ENCODE measurements at regions not wholly inside any gene's neighbourhood (a gene's known extent, or its start where the extent isn't known, plus 50 kb on each side); places are given as distances from the start of the nearest gene placed in this dataset.
"Not testable (repeated sequence)": the region's sequence is repeated elsewhere in the genome, so short reads cannot be mapped to it uniquely, and the experiment has no call there.

DNA sequence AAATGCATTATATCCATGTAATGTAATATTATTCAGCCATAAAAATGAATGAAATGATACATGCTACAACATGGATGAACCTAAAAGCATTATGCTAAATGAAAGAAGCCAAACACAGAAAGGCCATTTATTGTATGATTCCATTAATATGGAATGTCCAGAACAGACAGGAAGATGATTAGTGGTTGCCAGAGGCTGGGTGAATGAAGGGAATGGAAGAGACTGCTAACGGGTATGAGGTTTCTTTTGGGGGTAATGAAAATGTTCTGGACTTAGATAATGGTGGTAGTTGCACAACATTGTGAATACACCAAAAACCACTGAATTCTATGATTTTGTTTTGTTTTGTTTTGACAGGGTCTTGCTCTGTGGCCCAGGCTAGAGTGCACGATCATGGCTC lies 61.6 kb upstream of the MAP4 start:
- 69 to 70% methylated on average over 2 of the region's 2 CpGs for WGBS, 2 donors
- H3K4me1 ChIP-seq (ENCODE audit: control insufficient read depth in 2 of 2, insufficient read depth in 2 of 2, low read length in 1 of 2) = no peaks in the 10 kb centered on the region
- H3K27ac ChIP-seq (ENCODE audit: low read depth in 2 of 2, low read length in 1 of 2) = no peak overlapping the region
- no peaks in the 10 kb centered on the region for H3K27me3 ChIP-seq (ENCODE audit: control insufficient read depth in 1 of 2, insufficient read depth in 2 of 2, low read length in 2 of 2)
- H3K36me3 ChIP-seq (ENCODE audit: control insufficient read depth in 2 of 2, insufficient read depth in 2 of 2, low read length in 1 of 2) = no peaks in the 10 kb centered on the region
- H3K4me3 ChIP-seq (ENCODE audit: low read depth in 1 of 2, low read length in 2 of 2) = no peak overlapping the region
- H3K9me3 ChIP-seq (ENCODE audit: control insufficient read depth in 2 of 2, insufficient read depth in 1 of 2, low read depth in 1 of 2, low read length in 1 of 2) = no peaks in the 10 kb centered on the region

DNA sequence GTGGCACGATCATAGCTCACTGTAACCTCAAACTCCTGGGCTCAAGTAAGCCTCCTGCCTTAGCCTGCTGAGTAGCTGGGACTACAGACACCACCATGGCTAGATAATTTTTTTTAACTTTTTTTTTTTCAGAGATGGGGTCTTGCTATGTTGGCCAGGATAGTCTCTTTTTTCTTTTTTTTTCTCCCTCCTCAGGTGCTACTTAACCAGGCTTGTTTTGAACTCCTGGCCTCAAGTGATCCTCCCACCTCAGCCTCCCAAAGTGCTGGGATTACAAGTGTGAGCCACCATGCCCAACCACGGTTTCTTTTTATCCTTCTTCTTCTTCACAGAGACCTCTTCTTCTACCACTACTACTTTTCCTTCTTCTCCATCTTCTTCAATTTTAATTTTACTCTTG lies 53.8 kb upstream of the MAP4 start:
- Histone ChIP-seq H3K27me3 (ENCODE audit: control insufficient read depth in 1 of 2, insufficient read depth in 2 of 2, low read length in 2 of 2) (no peaks in the 10 kb centered on the region), H3K27ac (ENCODE audit: low read depth in 2 of 2, low read length in 1 of 2) (no peak overlapping the region), H3K9me3 (ENCODE audit: control insufficient read depth in 2 of 2, insufficient read depth in 1 of 2, low read depth in 1 of 2, low read length in 1 of 2) (no peaks in the 10 kb centered on the region), H3K36me3 (ENCODE audit: control insufficient read depth in 2 of 2, insufficient read depth in 2 of 2, low read length in 1 of 2) (peaks cover 0 to 2% of the 10 kb centered on the region in 2 donors), H3K4me1 (ENCODE audit: control insufficient read depth in 2 of 2, insufficient read depth in 2 of 2, low read length in 1 of 2) (no peaks in the 10 kb centered on the region), H3K4me3 (ENCODE audit: low read depth in 1 of 2, low read length in 2 of 2) (no peak overlapping the region)
- WGBS, 2 donors = 98 to 99% methylated on average over 2 of the region's 2 CpGs

DNA sequence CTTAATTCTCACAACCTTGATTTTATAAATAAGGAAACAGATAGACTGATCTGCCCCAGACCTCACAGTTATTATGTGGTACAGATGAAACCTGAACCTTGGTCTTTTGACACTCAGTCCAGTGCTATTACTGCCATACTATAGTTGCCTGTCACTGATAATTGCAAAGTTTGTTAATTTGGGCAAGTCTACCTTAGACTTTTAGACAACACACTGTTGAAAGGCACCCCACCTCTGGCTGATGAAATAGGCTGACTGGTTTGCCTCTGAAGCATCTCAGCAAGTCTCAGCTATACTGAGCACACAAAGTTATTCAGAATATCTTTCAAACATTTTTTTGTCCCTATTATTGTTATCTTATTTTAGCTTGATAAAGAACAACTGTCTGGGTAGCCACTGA lies 53.1 kb upstream of the MAP4 start:
- H3K9me3 ChIP-seq (ENCODE audit: control insufficient read depth in 2 of 2, insufficient read depth in 1 of 2, low read depth in 1 of 2, low read length in 1 of 2) = no peaks in the 10 kb centered on the region
- H3K27me3 ChIP-seq (ENCODE audit: control insufficient read depth in 1 of 2, insufficient read depth in 2 of 2, low read length in 2 of 2) = no peaks in the 10 kb centered on the region
- no peak overlapping the region for H3K4me3 ChIP-seq (ENCODE audit: low read depth in 1 of 2, low read length in 2 of 2)
- H3K36me3 ChIP-seq (ENCODE audit: control insufficient read depth in 2 of 2, insufficient read depth in 2 of 2, low read length in 1 of 2) = peaks cover 0 to 2% of the 10 kb centered on the region in 2 donors
- no peak overlapping the region for H3K27ac ChIP-seq (ENCODE audit: low read depth in 2 of 2, low read length in 1 of 2)
- no peaks in the 10 kb centered on the region for H3K4me1 ChIP-seq (ENCODE audit: control insufficient read depth in 2 of 2, insufficient read depth in 2 of 2, low read length in 1 of 2)

DNA sequence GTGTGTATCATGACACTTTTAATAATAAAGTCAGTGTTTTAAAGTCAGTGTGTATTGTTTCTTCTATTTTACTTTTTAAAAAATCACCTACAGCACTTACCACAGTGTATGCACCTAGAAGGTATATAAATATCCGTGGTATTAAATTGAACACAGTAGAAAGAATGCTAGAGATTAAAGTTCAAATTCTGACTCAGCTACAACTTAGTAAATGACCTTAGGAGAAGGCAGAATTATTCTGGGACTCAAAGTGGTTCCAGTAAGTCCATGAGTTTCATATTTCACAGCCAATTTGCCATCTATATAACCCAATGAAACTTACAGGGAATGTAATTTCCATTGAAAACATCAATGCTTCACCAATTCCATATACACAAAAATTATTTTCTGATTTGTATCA lies 52.7 kb upstream of the MAP4 start:
- H3K27ac ChIP-seq (ENCODE audit: low read depth in 2 of 2, low read length in 1 of 2) = no peak overlapping the region
- 61 to 83% methylated on average over 1 of the region's 1 CpG for WGBS, 2 donors
- H3K36me3 ChIP-seq (ENCODE audit: control insufficient read depth in 2 of 2, insufficient read depth in 2 of 2, low read length in 1 of 2) = peaks cover 0 to 2% of the 10 kb centered on the region in 2 donors
- no peaks in the 10 kb centered on the region for H3K9me3 ChIP-seq (ENCODE audit: control insufficient read depth in 2 of 2, insufficient read depth in 1 of 2, low read depth in 1 of 2, low read length in 1 of 2)
- H3K4me1 ChIP-seq (ENCODE audit: control insufficient read depth in 2 of 2, insufficient read depth in 2 of 2, low read length in 1 of 2) = no peaks in the 10 kb centered on the region
- no peaks in the 10 kb centered on the region for H3K27me3 ChIP-seq (ENCODE audit: control insufficient read depth in 1 of 2, insufficient read depth in 2 of 2, low read length in 2 of 2)
- no peak overlapping the region for H3K4me3 ChIP-seq (ENCODE audit: low read depth in 1 of 2, low read length in 2 of 2)

DNA sequence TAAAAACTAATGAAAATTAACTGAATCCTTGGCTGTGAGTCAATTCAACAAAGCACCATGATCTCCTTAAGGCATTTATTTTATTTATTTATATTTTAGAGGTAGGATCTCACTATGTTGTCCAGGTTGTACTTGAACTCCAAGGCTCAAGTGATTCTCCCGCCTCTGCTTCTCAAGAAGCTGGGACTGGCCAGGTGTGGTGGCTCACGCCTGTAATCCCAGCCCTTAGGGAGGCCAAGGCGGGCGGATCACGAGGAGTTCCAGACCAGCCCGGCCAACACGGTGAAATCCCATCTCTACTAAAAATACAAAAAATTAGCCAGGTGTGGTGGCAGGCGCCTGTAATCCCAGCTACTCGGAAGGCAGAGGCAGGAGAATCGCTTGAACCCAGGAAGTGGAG lies 52.1 kb upstream of the MAP4 start:
- not testable (repeated sequence) for H3K27ac ChIP-seq (ENCODE audit: low read depth in 2 of 2, low read length in 1 of 2); H3K36me3 ChIP-seq (ENCODE audit: control insufficient read depth in 2 of 2, insufficient read depth in 2 of 2, low read length in 1 of 2); H3K4me3 ChIP-seq (ENCODE audit: low read depth in 1 of 2, low read length in 2 of 2); H3K4me1 ChIP-seq (ENCODE audit: control insufficient read depth in 2 of 2, insufficient read depth in 2 of 2, low read length in 1 of 2); H3K9me3 ChIP-seq (ENCODE audit: control insufficient read depth in 2 of 2, insufficient read depth in 1 of 2, low read depth in 1 of 2, low read length in 1 of 2); H3K27me3 ChIP-seq (ENCODE audit: control insufficient read depth in 1 of 2, insufficient read depth in 2 of 2, low read length in 2 of 2)
- 97 to 98% methylated on average over 10 of the region's 10 CpGs for WGBS, 2 donors

DNA sequence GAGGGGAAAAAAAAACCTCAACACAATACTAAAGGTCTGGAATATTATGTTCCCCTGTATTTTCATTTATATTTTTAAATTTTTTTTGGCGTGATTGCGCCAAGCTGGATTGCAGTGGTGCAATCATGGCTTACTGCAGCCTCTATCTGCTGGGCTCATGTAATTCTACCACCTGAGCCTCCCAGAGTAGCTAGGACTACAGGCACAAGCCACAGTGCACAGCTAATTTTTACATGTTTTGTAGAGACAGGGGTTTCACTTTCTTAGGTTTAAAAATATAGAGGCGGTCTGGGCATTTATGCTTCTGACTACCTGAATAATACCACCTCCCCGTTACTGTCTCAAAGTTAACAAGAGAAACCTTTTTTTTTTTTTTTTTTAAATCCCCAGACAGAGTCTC lies 51.1 kb upstream of the MAP4 start:
- Histone ChIP-seq H3K36me3 (ENCODE audit: control insufficient read depth in 2 of 2, insufficient read depth in 2 of 2, low read length in 1 of 2) (peaks cover 0 to 2% of the 10 kb centered on the region in 2 donors), H3K9me3 (ENCODE audit: control insufficient read depth in 2 of 2, insufficient read depth in 1 of 2, low read depth in 1 of 2, low read length in 1 of 2) (no peaks in the 10 kb centered on the region), H3K27me3 (ENCODE audit: control insufficient read depth in 1 of 2, insufficient read depth in 2 of 2, low read length in 2 of 2) (no peaks in the 10 kb centered on the region), H3K4me3 (ENCODE audit: low read depth in 1 of 2, low read length in 2 of 2) (no peak overlapping the region), H3K4me1 (ENCODE audit: control insufficient read depth in 2 of 2, insufficient read depth in 2 of 2, low read length in 1 of 2) (no peaks in the 10 kb centered on the region), H3K27ac (ENCODE audit: low read depth in 2 of 2, low read length in 1 of 2) (no peak overlapping the region)
- WGBS, 2 donors = 95 to 98% methylated on average over 4 of the region's 4 CpGs
